Right ventricle myocardium superior (tissue), 1 donor: ENCODE measurements at regions not wholly inside any gene's neighbourhood (a gene's known extent, or its start where the extent isn't known, plus 50 kb on each side); places are given as distances from the start of the nearest gene placed in this dataset.
"Not testable (repeated sequence)": the region's sequence is repeated elsewhere in the genome, so short reads cannot be mapped to it uniquely, and the experiment has no call there.

ENCODE experiments used
- ATAC-seq: fragments of 200-7000 bp; cut with Tn5 transposase; one replicate; pipeline ENCODE4 v1.9.1; 2020; ENCODE audit warnings: mild to moderate bottlenecking; ENCODE audit not compliant: poor library complexity
- DNase-seq: peaks from one replicate; pipeline ENCODE4 v3.0.0-alpha.2; 2020
- intact Hi-C: fragments of 100-400 bp; cut with DNase I; formaldehyde crosslinking; loops from one replicate; pipeline ENCODE4 v1.11.2; 2022
- donor health status: DM: no; HTN: yes; CAD: no; lungs with severe emphysema.

GRCh38 chr3:153055217-153055616, 106.8 kb upstream of the RAP2B start:
- DNase-seq (no peak), ATAC-seq (no peak)
- intact Hi-C loops = no loop called here

DNA sequence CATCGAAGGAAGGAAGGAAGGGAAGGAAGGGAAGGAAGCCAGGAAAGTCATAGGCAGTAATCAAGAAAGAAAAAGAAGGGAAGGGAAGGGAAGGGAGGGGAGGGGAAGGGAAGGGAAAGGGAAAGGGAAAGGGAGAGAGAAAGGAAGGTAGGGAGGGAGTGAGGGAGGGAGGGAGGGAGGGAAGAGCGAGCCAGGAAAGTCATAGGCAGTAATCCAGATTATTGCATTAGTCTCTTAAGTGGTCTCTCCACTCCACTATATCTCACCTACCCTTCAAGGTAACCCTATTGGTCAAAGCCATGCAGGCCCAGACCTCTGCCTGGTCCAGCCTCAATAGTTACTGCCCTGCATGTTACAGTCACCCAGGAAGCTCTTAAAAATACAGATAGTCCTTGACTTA, 106.2 kb upstream of the RAP2B start:
- no peak for DNase-seq
- intact Hi-C loops = no loop called here
- no peak for ATAC-seq

DNA sequence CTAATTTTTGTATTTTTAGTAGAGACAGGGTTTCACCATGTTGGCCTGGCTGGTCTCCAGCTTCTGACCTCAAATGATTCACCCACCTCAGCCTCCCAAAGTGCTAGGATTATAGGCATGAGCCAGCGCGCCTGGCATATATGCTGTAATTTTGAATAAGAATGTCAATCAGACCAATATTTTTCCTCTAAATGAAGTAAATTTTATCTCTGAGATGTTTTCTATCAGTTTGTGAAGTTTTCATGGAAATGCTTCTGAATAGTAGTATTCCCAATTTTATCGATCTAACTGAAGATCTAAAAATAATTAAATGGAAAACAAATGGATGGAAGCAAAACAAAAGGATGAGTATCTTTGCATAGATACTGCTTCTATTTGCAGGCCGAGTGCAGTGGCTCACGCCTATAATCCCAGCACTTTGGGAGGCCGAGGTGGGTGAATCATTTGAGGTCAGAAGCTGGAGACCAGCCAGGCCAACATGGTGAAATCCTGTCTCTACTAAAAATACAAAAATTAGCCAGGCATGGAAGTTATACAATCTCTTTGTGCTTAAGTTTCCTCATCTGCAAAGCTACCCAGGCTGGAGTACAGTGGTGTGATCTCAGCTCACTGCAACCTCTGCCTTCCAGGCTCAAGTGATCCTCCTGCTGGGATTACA, 103.9 kb upstream of the RAP2B start:
- DNase-seq, intact Hi-C loops, ATAC-seq: not testable (repeated sequence)

- intact Hi-C loops = loop anchor here (10.0 kb wide), 1 partner anchor 84 kb away; no protein-coding TSS in a partner anchor
- DNase-seq (no peak), ATAC-seq (no peak)
Observed at GRCh38 chr3:153060346-153060745, 101.7 kb upstream of the RAP2B start.

DNA sequence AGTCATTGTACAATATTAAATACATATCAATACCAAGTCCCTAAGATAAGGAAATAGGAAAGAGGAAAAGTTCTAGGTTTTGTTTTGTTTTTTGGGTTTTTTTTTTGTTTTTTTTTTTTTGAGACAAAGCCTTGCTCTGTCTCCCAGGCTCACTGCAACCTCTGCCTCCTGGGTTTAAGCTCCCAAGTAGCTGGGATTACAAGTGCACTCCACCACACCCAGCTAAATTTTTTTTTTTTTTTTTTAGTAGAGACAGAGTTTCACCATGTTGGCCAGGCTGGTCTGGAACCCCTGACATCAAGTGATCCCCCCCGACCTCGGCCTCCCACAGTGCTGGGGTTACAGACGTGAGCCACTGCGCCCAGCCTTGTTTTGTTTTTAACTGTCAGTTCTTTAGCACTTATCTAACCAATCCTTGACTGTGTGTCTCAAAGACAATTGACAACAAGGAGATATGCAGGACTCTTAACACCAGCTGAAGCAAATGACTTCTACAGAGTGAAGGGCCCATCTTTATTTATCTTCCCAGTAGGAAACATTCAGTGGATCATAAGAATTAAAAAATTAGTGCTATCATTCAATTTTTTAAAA, 100.0 kb upstream of the RAP2B start:
- intact Hi-C loops = loop anchor here (10.0 kb wide), 1 partner anchor 83 kb away; no protein-coding TSS in a partner anchor
- DNase-seq = no peak

DNA sequence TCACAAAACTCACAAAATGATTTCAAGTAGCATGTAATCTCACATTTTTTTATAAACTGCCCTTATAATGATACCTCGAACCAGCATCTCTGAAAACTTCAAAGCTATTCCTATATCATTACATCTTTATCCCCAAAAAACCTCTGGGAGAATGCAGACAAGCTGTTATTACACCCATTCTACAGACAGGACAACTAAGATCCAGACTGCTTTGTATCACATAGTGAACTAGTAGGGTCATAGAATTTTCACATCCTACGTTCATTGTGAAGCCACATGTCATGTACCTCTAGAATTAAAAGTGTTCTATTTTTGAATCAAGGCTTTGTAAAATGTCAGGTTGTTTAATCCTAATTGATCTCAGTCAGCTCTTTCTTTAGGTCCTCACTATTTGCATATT, 98.7 kb upstream of the RAP2B start:
- intact Hi-C loops = loop anchor here (10.0 kb wide), 1 partner anchor 81 kb away; no protein-coding TSS in a partner anchor
- ATAC-seq (no peak), DNase-seq (no peak)

More for the DNA sequence above, 100.0 kb upstream of the RAP2B start:
- ATAC-seq = no peak

GRCh38 chr3:153066983-153067382, 95.0 kb upstream of the RAP2B start:
- no peak for ATAC-seq
- intact Hi-C loops = loop anchor here (10.0 kb wide), 1 partner anchor 78 kb away; no protein-coding TSS in a partner anchor
- no peak for DNase-seq

DNA sequence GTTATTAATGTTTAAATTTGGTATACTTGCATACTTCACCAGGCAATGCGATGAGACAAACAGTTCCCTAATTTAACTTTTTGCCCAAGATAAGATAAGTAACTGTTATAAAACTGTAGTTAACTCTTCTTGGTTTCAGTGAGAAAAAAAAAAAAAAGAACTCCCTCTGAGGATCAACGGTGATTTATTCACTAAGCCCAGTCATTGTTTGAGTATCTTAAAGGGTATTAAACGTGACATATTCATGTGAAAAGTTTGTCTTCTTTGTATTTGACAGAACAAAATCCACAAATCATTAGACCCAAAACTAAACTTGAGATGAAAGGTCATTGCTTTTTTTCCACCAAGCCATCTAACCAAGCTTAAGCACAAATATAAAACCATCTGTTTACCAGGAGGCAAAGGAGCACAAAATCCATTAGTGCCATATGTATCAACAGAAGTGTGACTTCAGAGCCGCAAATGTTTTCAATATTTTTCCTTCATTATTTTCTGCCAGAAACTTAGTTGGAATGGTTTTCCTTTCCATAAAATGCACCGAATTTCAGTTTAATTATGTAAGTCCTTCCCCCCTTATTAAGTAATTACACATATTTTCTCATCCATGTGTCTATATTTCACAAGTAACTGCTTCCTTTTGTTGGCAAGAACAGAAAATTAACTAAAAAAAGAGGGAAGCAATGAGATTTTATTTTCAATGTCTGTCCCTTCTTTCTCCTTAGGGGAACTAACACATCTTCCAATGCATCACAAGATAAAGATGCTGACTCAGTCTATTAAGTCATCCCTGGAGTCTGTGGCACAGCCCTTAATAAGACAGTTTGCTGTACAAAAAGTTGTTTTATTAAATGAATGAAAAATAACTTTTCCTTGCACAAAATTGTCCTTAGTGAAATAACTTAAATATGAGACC, 92.2 kb upstream of the RAP2B start:
- DNase-seq (no peak), ATAC-seq (peak; percentile 57)
- intact Hi-C loops = loop anchor here (10.0 kb wide), 1 partner anchor 75 kb away; no protein-coding TSS in a partner anchor

GRCh38 chr3:153070511-153070868, 91.5 kb upstream of the RAP2B start:
- intact Hi-C loops = no loop called here
- DNase-seq (no peak), ATAC-seq (no peak)

GRCh38 chr3:153072382-153072781, 89.6 kb upstream of the RAP2B start:
- ATAC-seq (no peak), DNase-seq (no peak)
- intact Hi-C loops = no loop called here

DNA sequence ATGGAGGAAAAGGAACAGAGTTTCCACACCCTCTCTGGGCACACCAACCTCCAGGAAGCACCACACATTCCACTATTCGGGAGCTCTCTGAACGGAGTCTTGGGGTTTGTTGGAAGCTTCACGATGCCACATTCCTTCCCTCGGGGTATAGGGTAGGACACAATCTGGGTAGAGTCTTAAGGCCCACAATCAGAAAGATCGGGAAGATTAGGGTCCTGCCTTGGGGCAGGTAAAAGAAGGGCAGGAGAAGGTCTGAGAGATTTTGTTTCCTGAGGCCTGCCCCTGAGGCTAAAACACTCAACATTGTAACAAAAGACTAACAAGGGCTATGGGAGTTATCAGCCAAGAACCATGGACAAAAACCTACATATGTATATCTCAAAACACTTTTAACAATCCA, 89.2 kb upstream of the RAP2B start:
- DNase-seq (no peak), ATAC-seq (no peak)
- intact Hi-C loops = no loop called here

DNA sequence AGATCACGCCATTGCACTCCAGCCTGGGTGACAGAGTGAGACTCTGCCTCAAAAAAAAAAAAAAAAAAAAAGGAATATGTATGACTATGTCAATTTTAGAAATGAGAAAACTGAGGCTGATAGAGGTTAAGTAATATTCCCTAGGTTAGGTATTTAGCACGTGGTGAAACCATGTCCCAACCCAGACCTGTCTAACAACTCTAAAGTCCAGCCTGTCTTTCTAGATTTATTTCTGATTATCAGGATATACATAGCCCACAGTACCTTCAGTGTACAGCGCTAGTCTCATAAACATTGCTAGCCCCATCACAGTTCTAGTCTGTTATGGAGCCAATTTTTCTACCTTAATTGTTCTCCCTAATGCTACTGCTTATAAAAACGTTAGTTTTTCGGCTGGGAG, 88.4 kb upstream of the RAP2B start:
- DNase-seq (no peak), ATAC-seq (no peak)
- intact Hi-C loops = no loop called here

DNA sequence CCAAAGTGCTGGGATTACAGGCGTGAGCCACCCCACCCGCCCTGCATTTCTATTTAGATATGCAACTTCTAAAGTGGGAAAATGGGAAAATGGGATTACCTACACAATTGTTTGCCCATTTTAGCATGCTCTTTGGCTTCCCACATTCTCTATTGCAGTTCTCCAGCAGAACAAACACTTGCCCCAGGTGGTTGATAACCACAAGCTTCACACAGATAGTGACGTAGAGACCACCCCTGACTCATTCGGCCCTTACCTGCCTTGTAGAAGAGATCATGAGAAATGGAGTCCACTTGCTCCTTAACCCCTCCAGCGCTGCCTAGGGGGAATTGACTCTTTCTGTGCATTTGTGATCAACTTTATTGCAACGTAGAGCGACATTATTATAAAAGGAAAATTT, 83.2 kb upstream of the RAP2B start:
- intact Hi-C loops = no loop called here
- ATAC-seq (no peak), DNase-seq (no peak)

- ATAC-seq (no peak), DNase-seq (no peak)
- intact Hi-C loops = no loop called here
Observed at GRCh38 chr3:153079386-153079785, 82.6 kb upstream of the RAP2B start.

DNA sequence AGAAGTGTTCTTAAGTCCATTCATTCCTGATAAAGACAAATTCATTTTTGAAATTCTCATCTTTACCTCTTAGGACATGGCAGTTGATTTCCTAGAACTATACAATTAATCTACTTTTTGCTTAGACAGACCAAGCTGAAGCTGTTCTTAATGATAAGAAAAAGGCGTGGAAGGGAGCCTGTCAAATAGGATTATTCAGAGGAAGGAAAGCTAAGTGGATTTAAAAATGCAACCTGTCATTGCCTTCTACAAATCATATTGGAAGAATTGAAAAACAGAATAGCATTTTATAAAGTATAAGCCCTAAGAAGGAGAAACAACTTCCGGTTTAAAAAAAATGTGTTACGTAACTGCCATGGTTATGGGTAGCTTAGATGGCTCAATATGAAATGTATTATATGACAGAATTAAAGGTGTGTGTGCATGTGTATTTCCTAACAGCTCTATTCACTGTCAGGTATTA, 81.2 kb upstream of the RAP2B start:
- ATAC-seq (no peak), DNase-seq (no peak)
- intact Hi-C loops = no loop called here

DNA sequence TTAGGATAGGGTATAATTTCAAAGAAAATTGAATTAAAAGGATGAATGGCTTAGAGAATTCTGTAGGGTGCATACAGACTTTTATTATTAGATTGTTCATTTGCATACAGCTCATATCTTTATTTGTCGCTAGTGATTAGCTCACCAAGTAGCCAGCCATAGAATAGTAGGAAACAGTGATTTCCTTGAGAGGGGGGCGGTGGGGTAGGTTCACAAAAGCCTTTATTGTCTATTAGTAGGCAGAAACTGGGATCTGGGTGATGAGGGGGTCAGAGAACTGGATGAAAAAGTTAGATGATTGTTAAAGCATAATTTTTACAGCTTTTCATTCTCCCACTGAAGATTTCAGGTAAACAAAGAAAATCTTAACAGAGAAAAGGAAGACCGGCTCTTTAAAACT, 77.6 kb upstream of the RAP2B start:
- ATAC-seq = no peak
- no peak for DNase-seq
- intact Hi-C loops = no loop called here

GRCh38 chr3:153087595-153088566, 74.1 kb upstream of the RAP2B start:
- ATAC-seq (peak; percentile 77), DNase-seq (no peak)
- intact Hi-C loops = no loop called here

DNA sequence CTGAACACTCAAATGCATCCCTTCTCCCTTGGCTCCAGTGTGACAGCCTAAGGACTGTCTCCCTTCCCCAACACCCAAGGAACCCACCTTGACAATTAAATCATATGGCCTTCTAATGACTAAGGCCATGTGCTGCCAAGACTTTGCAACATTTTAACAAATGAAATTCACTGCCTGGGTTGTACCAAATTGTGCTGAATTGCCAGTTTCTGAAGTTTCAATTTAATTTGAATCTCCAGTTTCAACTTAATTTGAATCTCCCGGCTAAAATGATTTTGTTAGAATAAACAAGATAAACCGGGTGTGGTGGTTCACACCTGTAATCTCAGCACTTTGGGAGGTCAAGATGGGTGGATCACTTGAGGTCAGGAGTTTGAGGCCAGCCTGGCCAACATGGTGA, 72.4 kb upstream of the RAP2B start:
- no peak for ATAC-seq

More for the DNA sequence above, 72.4 kb upstream of the RAP2B start:
- DNase-seq = no peak
- intact Hi-C loops = no loop called here
